ENCODE measurements at regions not wholly inside any gene's neighbourhood (a gene's known extent, or its start where the extent isn't known, plus 50 kb on each side); places are given as distances from the start of the nearest gene placed in this dataset.

DNA sequence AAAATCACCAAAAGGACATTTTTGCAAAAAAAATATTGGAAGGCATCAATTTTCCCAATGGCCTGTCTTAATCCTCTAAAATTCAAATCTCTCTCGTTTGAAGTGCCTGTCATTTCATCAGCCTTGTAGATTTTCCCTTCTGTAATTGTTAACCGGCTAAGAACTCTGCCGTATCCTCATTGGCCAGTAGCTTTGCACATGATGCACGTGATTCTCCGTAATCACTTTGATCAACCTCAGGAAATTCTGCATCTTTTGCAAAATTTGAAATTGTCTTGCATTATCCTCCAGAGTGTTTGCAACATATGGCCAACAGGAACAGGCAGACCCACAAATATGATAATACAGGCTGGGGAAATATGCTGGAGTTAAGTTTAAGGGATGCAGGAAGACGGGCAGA is 184.2 kb upstream of the RPL38 start:
- Histone ChIP-seq H3K4me3 (no peak overlapping the region), H3K4me1 (no peaks in the 10 kb centered on the region), H3K36me3 (no peaks in the 10 kb centered on the region), H3K27me3 (peaks cover 0 to 11% of the 10 kb centered on the region in 2 donors), H3K9me3 (peaks cover 0 to 7% (median 0%) of the 10 kb centered on the region in 4 donors), H3K27ac (no peak overlapping the region)
- DNase-seq (ENCODE audit: low spot score in 2 of 2) = no peak
- TF ChIP-seq POLR2A (IDR thresholded peaks at IDR 0.05) = no peak
- WGBS, 2 donors = 81 to 88% methylated on average over 6 of the region's 6 CpGs

GRCh38 chr17:74019860-74020259 is 183.6 kb upstream of the RPL38 start:
- TF ChIP-seq CTCF (IDR thresholded peaks at IDR 0.05) (no peak), POLR2A (IDR thresholded peaks at IDR 0.05) (no peak), EP300 (IDR thresholded peaks at IDR 0.05) (no peak)
- WGBS, 2 donors = 86 to 94% methylated on average over 1 of the region's 1 CpG
- Histone ChIP-seq H3K4me3 (no peak overlapping the region), H3K27ac (no peak overlapping the region), H3K9me3 (peaks cover 0 to 7% (median 0%) of the 10 kb centered on the region in 4 donors), H3K4me1 (no peaks in the 10 kb centered on the region), H3K36me3 (no peaks in the 10 kb centered on the region), H3K27me3 (peaks cover 0 to 11% of the 10 kb centered on the region in 2 donors)
- DNase-seq (ENCODE audit: low spot score in 2 of 2) = no peak

GRCh38 chr17:74020522-74020921 is 183.0 kb upstream of the RPL38 start:
- 51 to 54% methylated on average over 3 of the region's 3 CpGs for WGBS, 2 donors
- no peak overlapping the region for H3K27ac ChIP-seq
- no peaks in the 10 kb centered on the region for H3K36me3 ChIP-seq
- no peak overlapping the region for H3K4me3 ChIP-seq
- peaks cover 0 to 6% of the 10 kb centered on the region in 2 donors for H3K27me3 ChIP-seq
- no peak for DNase-seq (ENCODE audit: low spot score in 2 of 2)
- no peak for TF ChIP-seq EP300 (IDR thresholded peaks at IDR 0.05)
- no peak for TF ChIP-seq CTCF (IDR thresholded peaks at IDR 0.05)
- TF ChIP-seq POLR2A (IDR thresholded peaks at IDR 0.05) = no peak
- H3K9me3 ChIP-seq = peaks cover 0 to 2% (median 0%) of the 10 kb centered on the region in 4 donors
- no peaks in the 10 kb centered on the region for H3K4me1 ChIP-seq

DNA sequence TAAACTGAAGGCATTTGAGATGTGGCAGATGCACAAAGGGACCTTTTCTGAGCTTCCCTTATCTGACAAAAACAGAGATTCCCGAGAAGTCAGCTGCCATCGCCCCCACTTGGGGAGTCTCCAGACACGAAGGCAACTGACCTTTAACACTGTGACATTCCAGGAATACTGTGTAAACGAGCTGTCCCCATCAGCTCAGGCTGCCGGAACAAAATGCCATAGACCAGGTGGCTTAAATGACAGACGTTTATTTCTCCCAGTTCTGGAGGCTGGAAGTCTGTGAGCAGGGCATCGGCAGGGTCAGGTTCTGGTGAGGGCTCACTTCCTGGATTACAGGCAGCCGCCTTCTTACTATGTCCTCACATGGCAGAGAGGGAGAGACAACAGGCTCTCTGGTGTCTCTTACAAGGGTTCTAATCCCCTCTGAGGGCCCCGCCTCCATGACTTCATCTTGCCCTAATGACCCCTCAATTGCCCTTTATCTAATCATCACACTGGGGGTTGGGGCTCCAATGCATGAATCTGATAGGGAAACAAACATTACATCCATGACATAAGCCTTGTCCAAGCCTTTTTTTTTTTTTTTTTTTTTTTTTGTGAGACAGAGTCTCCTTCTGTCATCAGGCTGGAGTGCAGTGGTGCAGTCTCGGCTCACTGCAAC is 178.5 kb upstream of the RPL38 start:
- TF ChIP-seq EP300 (IDR thresholded peaks at IDR 0.05) (no peak), CTCF (IDR thresholded peaks at IDR 0.05) (no peak), POLR2A (IDR thresholded peaks at IDR 0.05) (no peak)
- Histone ChIP-seq H3K36me3 (no peaks in the 10 kb centered on the region), H3K9me3 (no peaks in the 10 kb centered on the region), H3K4me3 (no peak overlapping the region), H3K27ac (no peak overlapping the region), H3K4me1 (no peaks in the 10 kb centered on the region), H3K27me3 (no peaks in the 10 kb centered on the region)
- WGBS, 2 donors = 49 to 50% methylated on average over 10 of the region's 10 CpGs
- no peak for DNase-seq (ENCODE audit: low spot score in 2 of 2)

- H3K27me3 ChIP-seq = no peaks in the 10 kb centered on the region
- DNase-seq (ENCODE audit: low spot score in 2 of 2) = no peak
- no peak overlapping the region for H3K27ac ChIP-seq
- no peak for TF ChIP-seq POLR2A (IDR thresholded peaks at IDR 0.05)
- TF ChIP-seq CTCF (IDR thresholded peaks at IDR 0.05) = no peak
- no peak for TF ChIP-seq EP300 (IDR thresholded peaks at IDR 0.05)
- H3K4me1 ChIP-seq = no peaks in the 10 kb centered on the region
- no peaks in the 10 kb centered on the region for H3K36me3 ChIP-seq
- no peak overlapping the region for H3K4me3 ChIP-seq
- H3K9me3 ChIP-seq = no peaks in the 10 kb centered on the region
- 0 to 46% methylated on average over 1 of the region's 1 CpG for WGBS, 2 donors
Measured at GRCh38 chr17:74027444-74027843, 176.0 kb upstream of the RPL38 start.

Measured in tibial nerve (tissue), 4 donors.